GM23338 (cell line): ENCODE measurements at regions not wholly inside any gene's neighbourhood (a gene's known extent, or its start where the extent isn't known, plus 50 kb on each side); places are given as distances from the start of the nearest gene placed in this dataset.

Source experiments
- ATAC-seq: fragments of 200-7000 bp; cut with Tn5 transposase; 3 replicates; pipeline ENCODE4 v1.9.1; 2020
- DNase-seq: peaks from one replicate; pipeline ENCODE4 v3.0.0-alpha.2; 2015; ENCODE audit warnings: low spot score
- H2AFZ ChIP-seq: fragments of 200-600 bp; sonication (generic); 2 replicates; pipeline ENCODE4 v1.8.0; 2016; ENCODE audit warnings: antibody characterized with exemption, mild to moderate bottlenecking, moderate library complexity
- H3F3A ChIP-seq: fragments of 200-600 bp; sonication (generic); replicated peaks from 2 replicates; pipeline ENCODE4 v1.8.0; 2017; ENCODE audit warnings: antibody characterized with exemption, mixed run types, low read depth
- H3K27ac ChIP-seq: fragments of 200-600 bp; sonication (generic); 2 replicates; pipeline ENCODE4 v1.6.1; 2016; ENCODE audit warnings: low read depth
- H3K27me3 ChIP-seq: fragments of 200-600 bp; sonication (generic); 2 replicates; pipeline ENCODE4 v1.8.0; 2016; ENCODE audit warnings: mild to moderate bottlenecking, mixed run types, moderate library complexity; ENCODE audit not compliant: insufficient read depth
- H3K36me3 ChIP-seq: fragments of 200-600 bp; sonication (generic); 2 replicates; pipeline ENCODE4 v1.8.0; 2016; ENCODE audit warnings: mild to moderate bottlenecking; ENCODE audit not compliant: insufficient read depth
- H3K4me1 ChIP-seq: fragments of 200-600 bp; sonication (generic); 2 replicates; pipeline ENCODE4 v1.8.0; 2016; ENCODE audit warnings: mild to moderate bottlenecking, moderate library complexity; ENCODE audit not compliant: insufficient read depth
- H3K4me2 ChIP-seq: fragments of 200-600 bp; sonication (generic); 2 replicates; pipeline ENCODE4 v1.7.1; 2017; ENCODE audit warnings: mixed run types
- H3K4me3 ChIP-seq: fragments of 200-600 bp; sonication (generic); 2 replicates; pipeline ENCODE4 v1.6.1; 2016; ENCODE audit warnings: mixed run types
- H3K79me2 ChIP-seq: fragments of 200-600 bp; sonication (generic); replicated peaks from 2 replicates; pipeline ENCODE4 v1.8.0; 2017; ENCODE audit warnings: mild to moderate bottlenecking; ENCODE audit not compliant: insufficient read depth
- H3K9me2 ChIP-seq: fragments of 200-600 bp; sonication (generic); 2 replicates; pipeline ENCODE4 v1.8.0; 2017; ENCODE audit not compliant: insufficient read depth
- H4K20me1 ChIP-seq: fragments of 200-600 bp; sonication (generic); replicated peaks from 2 replicates; pipeline ENCODE4 v1.8.0; 2017; ENCODE audit warnings: mild to moderate bottlenecking; ENCODE audit not compliant: insufficient read depth
- H3K27ac Mint-ChIP-seq: 2 replicates; pipeline ENCODE4 v1.8.0; 2020; ENCODE audit warnings: inconsistent platforms, mild to moderate bottlenecking, moderate library complexity, mixed read lengths
- H3K27me3 Mint-ChIP-seq: 3 replicates; pipeline ENCODE4 v1.8.0; 2022; ENCODE audit warnings: low read depth, mild to moderate bottlenecking, moderate library complexity, mixed read lengths, inconsistent platforms; ENCODE audit not compliant: insufficient read depth, poor library complexity
- H3K36me3 Mint-ChIP-seq: 3 replicates; pipeline ENCODE4 v1.8.0; 2021; ENCODE audit warnings: low read depth, mild to moderate bottlenecking, inconsistent platforms, moderate library complexity, mixed read lengths
- H3K4me1 Mint-ChIP-seq: 3 replicates; pipeline ENCODE4 v1.8.0; 2020; ENCODE audit warnings: mild to moderate bottlenecking, inconsistent platforms, mixed read lengths
- H3K4me3 Mint-ChIP-seq: 3 replicates; pipeline ENCODE4 v1.8.0; 2021; ENCODE audit warnings: moderate library complexity, mild to moderate bottlenecking, inconsistent platforms, mixed read lengths
- H3K9me3 Mint-ChIP-seq: 3 replicates; pipeline ENCODE4 v1.8.0; 2020; ENCODE audit warnings: moderate library complexity, mild to moderate bottlenecking, inconsistent platforms, mixed read lengths
- CREB1 ChIP-seq: fragments of 250-450 bp; sonication (Bioruptor Pico); IDR thresholded peaks from 2 replicates; pipeline ENCODE4 v1.5.0; 2020; ENCODE audit warnings: low read depth, mild to moderate bottlenecking, moderate library complexity
- CTCF ChIP-seq, 2 experiments: fragments of 200-600 bp in 1 of 2; sonication (generic) in 1 of 2; conservative IDR thresholded peaks; 2 replicates each; pipeline versions ENCODE4 v1.5.1 to v1.6.1; 2016 to 2017; ENCODE audit warnings: antibody characterized with exemption in 2 of 2, low read depth in 2 of 2, mild to moderate bottlenecking in 2 of 2, moderate library complexity in 1 of 2
- ETS1 ChIP-seq: IDR thresholded peaks from 2 replicates; pipeline ENCODE4 v1.6.1; 2016; ENCODE audit warnings: antibody characterized with exemption
- JUNB ChIP-seq: IDR thresholded peaks from one replicate; pipeline ENCODE4 v1.6.1; 2016; ENCODE audit warnings: antibody characterized with exemption; ENCODE audit not compliant: unreplicated experiment
- ZNF462 ChIP-seq: fragments of 250-450 bp; sonication (Bioruptor Pico); IDR thresholded peaks from 2 replicates; pipeline ENCODE4 v1.5.0; 2020; ENCODE audit warnings: mild to moderate bottlenecking, moderate library complexity

GRCh38 chr10:100683545-100684300 is 61.7 kb upstream of the PAX2 start:
- no peaks in the 10 kb centered on the region; the same call in 1 of the 2 replicates for H4K20me1 ChIP-seq
- no peak for TF ChIP-seq JUNB
- peak; percentile 26; the same call in 1 of the 2 replicates for TF ChIP-seq ETS1
- TF ChIP-seq CREB1 = no peak
- no peak for TF ChIP-seq ZNF462
- TF ChIP-seq CTCF (conservative IDR thresholded peaks at IDR 0.05; ENCODE audit: low read depth in 2 of 2) = no peak
- H3K36me3 ChIP-seq = no peaks in the 10 kb centered on the region
- peak overlapping the region; percentile 86 for H3K4me2 ChIP-seq
- peaks cover 47% of the 10 kb centered on the region for H3K4me1 ChIP-seq
- no peak overlapping the region for H3K27ac ChIP-seq
- H3K4me3 Mint-ChIP-seq = peak overlapping the region; percentile 56
- H3K9me3 Mint-ChIP-seq = no peaks in the 10 kb centered on the region
- peaks cover 69% of the 10 kb centered on the region for H3K27me3 Mint-ChIP-seq
- H3K9me2 ChIP-seq = no peaks in the 10 kb centered on the region
- peaks cover 94% of the 10 kb centered on the region for H3K27me3 ChIP-seq
- H3K27ac Mint-ChIP-seq = no peak overlapping the region
- H3F3A ChIP-seq = no peaks in the 10 kb centered on the region; the same call in 1 of the 2 replicates
- no peaks in the 10 kb centered on the region for H3K79me2 ChIP-seq
- H3K4me1 Mint-ChIP-seq = peaks cover 48% of the 10 kb centered on the region
- H2AFZ ChIP-seq = peak overlapping the region; percentile 53; the same call in 1 of the 2 replicates
- ATAC-seq (peak; percentile 15), DNase-seq (peak; percentile 51)
- peak overlapping the region; percentile 54 for H3K4me3 ChIP-seq
- no peaks in the 10 kb centered on the region; the same call in 2 of the 3 replicates for H3K36me3 Mint-ChIP-seq
